Naive thymus-derived CD4-positive, alpha-beta T cell (primary cell): ENCODE measurements at regions not wholly inside any gene's neighbourhood (a gene's known extent, or its start where the extent isn't known, plus 50 kb on each side); places are given as distances from the start of the nearest gene placed in this dataset.

Source experiments
- ATAC-seq: fragments of 150-1000 bp; cut with Tn5 transposase; 2 replicates; pipeline ENCODE4 v1.10.0; 2021; ENCODE audit warnings: mild to moderate bottlenecking, moderate library complexity
- CTCF ChIA-PET: fragments of 350-600 bp; sonication (Branson Sonifier 250); formaldehyde crosslinking; loops from one replicate; lab custom pipeline; 2021; ENCODE audit warnings: antibody characterized with exemption; lab: Charles Lee
- POLR2A ChIA-PET: fragments of 350-600 bp; sonication (Branson Sonifier 250); formaldehyde crosslinking; loops from one replicate; lab custom pipeline; 2021; ENCODE audit warnings: antibody characterized with exemption, inconsistent platforms; lab: Charles Lee
- DNase-seq, 9 donors: peaks; one replicate each; pipeline versions ENCODE4 v3.0.0 to v3.0.0-alpha.2; 2020 to 2022; ENCODE audit warnings: mixed read lengths in 1 of 9
- H3K27ac ChIP-seq: one replicate; pipeline ENCODE4 v1.7.0; 2013; ENCODE audit warnings: mild to moderate bottlenecking, low read depth, low read length, moderate library complexity
- H3K27me3 ChIP-seq, 2 donors: one replicate each; pipeline ENCODE4 v1.7.0; 2013; ENCODE audit warnings: low read length in 2 of 2, mild to moderate bottlenecking in 2 of 2, moderate library complexity in 2 of 2; ENCODE audit not compliant: control insufficient read depth in 2 of 2, insufficient read depth in 2 of 2
- H3K36me3 ChIP-seq, 3 experiments: 1 replicate in 2 of 3; 2 replicates in 1 of 3; pipeline ENCODE4 v1.7.0; 2013; ENCODE audit warnings: low read length in 3 of 3, mild to moderate bottlenecking in 3 of 3, moderate library complexity in 1 of 3; ENCODE audit not compliant: insufficient read depth in 3 of 3, control insufficient read depth in 2 of 3
- H3K4me1 ChIP-seq, 2 donors: one replicate each; pipeline ENCODE4 v1.7.0; 2013; ENCODE audit warnings: low read length in 2 of 2, mild to moderate bottlenecking in 2 of 2, moderate library complexity in 1 of 2; ENCODE audit not compliant: control insufficient read depth in 2 of 2, insufficient read depth in 2 of 2
- H3K4me3 ChIP-seq: 2 replicates; pipeline ENCODE4 v1.7.0; 2013; ENCODE audit warnings: mild to moderate bottlenecking, low read length
- H3K9me3 ChIP-seq, 3 experiments: 1 replicate in 2 of 3; 2 replicates in 1 of 3; pipeline ENCODE4 v1.7.0; 2013; ENCODE audit warnings: low read length in 3 of 3; ENCODE audit not compliant: control insufficient read depth in 2 of 3
- H3K27ac Mint-ChIP-seq, 9 donors: one replicate each; pipeline ENCODE4 v1.8.0; 2020 to 2022; ENCODE audit warnings: mixed read lengths in 9 of 9, mild to moderate bottlenecking in 8 of 9, moderate library complexity in 5 of 9, inconsistent platforms in 2 of 9
- H3K27me3 Mint-ChIP-seq, 5 donors: one replicate each; pipeline ENCODE4 v1.8.0; 2021 to 2022; ENCODE audit warnings: mixed read lengths in 5 of 5, mild to moderate bottlenecking in 1 of 5
- H3K36me3 Mint-ChIP-seq, 5 donors: one replicate each; pipeline ENCODE4 v1.8.0; 2020 to 2022; ENCODE audit warnings: mixed read lengths in 5 of 5, mild to moderate bottlenecking in 3 of 5, inconsistent platforms in 1 of 5
- H3K4me1 Mint-ChIP-seq, 7 donors: one replicate each; pipeline ENCODE4 v1.8.0; 2020 to 2022; ENCODE audit warnings: mixed read lengths in 7 of 7, mild to moderate bottlenecking in 3 of 7, inconsistent platforms in 1 of 7
- H3K4me3 Mint-ChIP-seq, 10 donors: one replicate each; pipeline ENCODE4 v1.8.0; 2020 to 2022; ENCODE audit warnings: mild to moderate bottlenecking in 10 of 10, mixed read lengths in 10 of 10, moderate library complexity in 6 of 10, inconsistent platforms in 2 of 10
- H3K9me3 Mint-ChIP-seq, 11 donors: one replicate each; pipeline ENCODE4 v1.8.0; 2020 to 2022; ENCODE audit warnings: mixed read lengths in 11 of 11, mild to moderate bottlenecking in 4 of 11, inconsistent platforms in 1 of 11, moderate library complexity in 1 of 11
- intact Hi-C, 2 donors: fragments of 100-400 bp; cut with micrococcal nuclease; formaldehyde crosslinking; loops; one replicate each; pipeline ENCODE4 v1.15.1; 2023

GRCh38 chr2:53233759-53234547 lies 533.7 kb upstream of the CHAC2 start:
- Mint-ChIP-seq H3K4me1 (peaks cover 0 to 7% (median 0%) of the 10 kb centered on the region in 7 donors), H3K36me3 (no peaks in the 10 kb centered on the region), H3K9me3 (peaks cover 0 to 5% (median 0%) of the 10 kb centered on the region in 11 donors), H3K27me3 (peaks cover 0 to 5% (median 0%) of the 10 kb centered on the region in 5 donors), H3K4me3 (no peak overlapping the region), H3K27ac (no peak overlapping the region)
- intact Hi-C loops = no loop called here
- Histone ChIP-seq H3K9me3 (no peaks in the 10 kb centered on the region), H3K36me3 (no peaks in the 10 kb centered on the region), H3K27ac (no peak overlapping the region), H3K27me3 (no peaks in the 10 kb centered on the region), H3K4me1 (no peaks in the 10 kb centered on the region), H3K4me3 (no peak overlapping the region)
- DNase-seq (no peak), ATAC-seq (no peak)
- ChIA-PET POLR2A (no interaction called here), CTCF (no interaction called here)

GRCh38 chr2:53231908-53232307 lies 535.7 kb upstream of the CHAC2 start:
- Mint-ChIP-seq H3K27ac (no peak overlapping the region), H3K36me3 (no peaks in the 10 kb centered on the region), H3K4me1 (peaks cover 0 to 7% (median 0%) of the 10 kb centered on the region in 7 donors), H3K27me3 (peaks cover 0 to 5% (median 0%) of the 10 kb centered on the region in 5 donors), H3K9me3 (peaks cover 0 to 5% (median 0%) of the 10 kb centered on the region in 11 donors), H3K4me3 (no peak overlapping the region)
- H3K36me3 ChIP-seq = no peaks in the 10 kb centered on the region
- ChIA-PET POLR2A (no interaction called here), CTCF (no interaction called here)
- no peak overlapping the region for H3K27ac ChIP-seq
- no peaks in the 10 kb centered on the region for H3K4me1 ChIP-seq
- ATAC-seq (no peak), DNase-seq (no peak)
- no peaks in the 10 kb centered on the region for H3K9me3 ChIP-seq
- no peak overlapping the region for H3K4me3 ChIP-seq
- intact Hi-C loops = no loop called here
- no peaks in the 10 kb centered on the region for H3K27me3 ChIP-seq

GRCh38 chr2:53230691-53231090 lies 536.9 kb upstream of the CHAC2 start:
- Mint-ChIP-seq H3K9me3 (peaks cover 0 to 5% (median 0%) of the 10 kb centered on the region in 11 donors), H3K27ac (no peak overlapping the region), H3K27me3 (peaks cover 0 to 5% (median 0%) of the 10 kb centered on the region in 5 donors), H3K4me3 (no peak overlapping the region), H3K4me1 (peaks cover 0 to 7% (median 0%) of the 10 kb centered on the region in 7 donors), H3K36me3 (no peaks in the 10 kb centered on the region)
- no peak overlapping the region for H3K4me3 ChIP-seq
- DNase-seq = no peak
- ChIA-PET CTCF (no interaction called here), POLR2A (no interaction called here)
- H3K36me3 ChIP-seq = no peaks in the 10 kb centered on the region
- ATAC-seq = no peak
- H3K4me1 ChIP-seq = no peaks in the 10 kb centered on the region
- no peaks in the 10 kb centered on the region for H3K9me3 ChIP-seq
- H3K27me3 ChIP-seq = no peaks in the 10 kb centered on the region
- intact Hi-C loops = no loop called here
- no peak overlapping the region for H3K27ac ChIP-seq

- Mint-ChIP-seq H3K9me3 (peaks cover 0 to 5% (median 0%) of the 10 kb centered on the region in 11 donors), H3K4me3 (no peak overlapping the region), H3K4me1 (peaks cover 0 to 7% (median 0%) of the 10 kb centered on the region in 7 donors), H3K27me3 (peaks cover 0 to 5% (median 0%) of the 10 kb centered on the region in 5 donors), H3K27ac (no peak overlapping the region), H3K36me3 (no peaks in the 10 kb centered on the region)
- Histone ChIP-seq H3K36me3 (no peaks in the 10 kb centered on the region), H3K4me1 (no peaks in the 10 kb centered on the region), H3K4me3 (no peak overlapping the region), H3K27me3 (no peaks in the 10 kb centered on the region), H3K27ac (no peak overlapping the region), H3K9me3 (no peaks in the 10 kb centered on the region)
- ATAC-seq = no peak
- ChIA-PET CTCF (no interaction called here), POLR2A (no interaction called here)
- intact Hi-C loops = no loop called here
- no peak for DNase-seq
These were observed 540.1 kb upstream of the CHAC2 start for GRCh38 chr2:53227535-53227934.

- intact Hi-C loops = no loop called here
- H3K27me3 Mint-ChIP-seq = peaks cover 0 to 11% (median 7%) of the 10 kb centered on the region in 5 donors
- H3K4me1 Mint-ChIP-seq = no peaks in the 10 kb centered on the region
- peaks cover 0 to 10% (median 3%) of the 10 kb centered on the region in 11 donors for H3K9me3 Mint-ChIP-seq
- no peak for ATAC-seq
- DNase-seq = no peak
- H3K36me3 Mint-ChIP-seq = no peaks in the 10 kb centered on the region
- no peak overlapping the region for H3K27ac ChIP-seq
- no peaks in the 10 kb centered on the region for H3K36me3 ChIP-seq
- ChIA-PET CTCF (no interaction called here), POLR2A (no interaction called here)
- H3K9me3 ChIP-seq = no peaks in the 10 kb centered on the region
- H3K27ac Mint-ChIP-seq = no peak overlapping the region
- H3K4me1 ChIP-seq = no peaks in the 10 kb centered on the region
- H3K4me3 Mint-ChIP-seq = no peak overlapping the region
- H3K27me3 ChIP-seq = no peaks in the 10 kb centered on the region
- no peak overlapping the region for H3K4me3 ChIP-seq
These were observed 546.6 kb upstream of the CHAC2 start for GRCh38 chr2:53220969-53221368.

- intact Hi-C loops = no loop called here
- POLR2A ChIA-PET = no interaction called here
- H3K27ac Mint-ChIP-seq = no peak overlapping the region
These were observed 550.4 kb upstream of the CHAC2 start for GRCh38 chr2:53217250-53217649.

GRCh38 chr2:53216805-53217204 lies 550.8 kb upstream of the CHAC2 start:
- H3K27ac Mint-ChIP-seq = no peak overlapping the region
- DNase-seq = no peak
- no peaks in the 10 kb centered on the region for H3K36me3 Mint-ChIP-seq
- no peaks in the 10 kb centered on the region for H3K36me3 ChIP-seq
- ChIA-PET CTCF (no interaction called here), POLR2A (no interaction called here)
- H3K27me3 Mint-ChIP-seq = peaks cover 0 to 6% (median 3%) of the 10 kb centered on the region in 5 donors
- ATAC-seq = no peak
- H3K9me3 Mint-ChIP-seq = peaks cover 8 to 27% (median 13%) of the 10 kb centered on the region in 11 donors
- no peaks in the 10 kb centered on the region for H3K4me1 ChIP-seq
- H3K9me3 ChIP-seq = no peaks in the 10 kb centered on the region
- no peak overlapping the region for H3K27ac ChIP-seq
- no peaks in the 10 kb centered on the region for H3K27me3 ChIP-seq
- H3K4me3 Mint-ChIP-seq = no peak overlapping the region
- no peaks in the 10 kb centered on the region for H3K4me1 Mint-ChIP-seq
- H3K4me3 ChIP-seq = no peak overlapping the region
- intact Hi-C loops = no loop called here

More at GRCh38 chr2:53217250-53217649, 550.4 kb upstream of the CHAC2 start:
- Mint-ChIP-seq H3K36me3 (no peaks in the 10 kb centered on the region), H3K4me1 (no peaks in the 10 kb centered on the region), H3K9me3 (peaks cover 8 to 27% (median 13%) of the 10 kb centered on the region in 11 donors), H3K27me3 (peaks cover 0 to 9% (median 5%) of the 10 kb centered on the region in 5 donors), H3K4me3 (no peak overlapping the region)
- DNase-seq (no peak), ATAC-seq (no peak)
- Histone ChIP-seq H3K4me1 (no peaks in the 10 kb centered on the region), H3K27ac (no peak overlapping the region), H3K9me3 (no peaks in the 10 kb centered on the region), H3K27me3 (no peaks in the 10 kb centered on the region), H3K36me3 (no peaks in the 10 kb centered on the region), H3K4me3 (no peak overlapping the region)
- CTCF ChIA-PET = no interaction called here
